C4-2B (cell line): ENCODE measurements at regions not wholly inside any gene's neighbourhood (a gene's known extent, or its start where the extent isn't known, plus 50 kb on each side); places are given as distances from the start of the nearest gene placed in this dataset.

Experiments used
- ZFX ChIP-seq: fragments of 450-650 bp; IDR thresholded peaks from 2 replicates; pipeline ENCODE4 v1.6.1; 2017
- TF ChIP-seq, protein P1 (sequence below): fragments of 450-650 bp; conservative IDR thresholded peaks from 2 replicates; pipeline ENCODE4 v1.5.1; 2017; ENCODE audit warnings: mild to moderate bottlenecking

DNA sequence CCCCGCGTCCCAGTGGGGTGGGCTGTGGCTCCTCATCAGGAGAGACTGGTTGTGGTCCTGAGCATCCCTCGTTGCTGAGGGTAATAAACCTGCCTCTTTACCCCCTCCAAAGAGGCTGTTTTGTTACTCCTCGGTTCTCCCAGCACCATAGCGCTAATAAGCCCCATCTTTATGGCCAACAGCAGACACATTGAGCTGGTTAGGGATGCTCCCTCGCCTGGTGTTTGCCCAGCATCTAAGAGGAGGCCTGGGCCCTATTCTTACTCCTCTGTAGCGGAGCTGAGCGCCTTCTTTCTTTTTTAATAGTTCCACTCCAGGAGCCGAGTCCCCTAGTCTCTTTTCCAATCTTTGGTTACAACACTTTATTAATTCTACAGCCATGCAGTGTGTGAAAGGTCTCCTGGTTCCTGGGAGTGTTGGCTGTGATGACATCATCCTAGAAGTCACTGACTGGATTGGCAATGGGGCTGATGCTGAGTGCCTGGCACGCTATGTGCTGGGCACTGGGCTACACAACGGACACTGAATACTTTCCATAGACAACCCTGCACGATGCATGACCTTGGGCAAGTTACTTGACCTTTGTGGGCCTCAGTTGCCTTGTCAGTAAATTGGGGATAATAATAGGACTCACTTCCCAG is 50.6 kb upstream of the CCDC167 start:
- TF ChIP-seq, protein P1, sequence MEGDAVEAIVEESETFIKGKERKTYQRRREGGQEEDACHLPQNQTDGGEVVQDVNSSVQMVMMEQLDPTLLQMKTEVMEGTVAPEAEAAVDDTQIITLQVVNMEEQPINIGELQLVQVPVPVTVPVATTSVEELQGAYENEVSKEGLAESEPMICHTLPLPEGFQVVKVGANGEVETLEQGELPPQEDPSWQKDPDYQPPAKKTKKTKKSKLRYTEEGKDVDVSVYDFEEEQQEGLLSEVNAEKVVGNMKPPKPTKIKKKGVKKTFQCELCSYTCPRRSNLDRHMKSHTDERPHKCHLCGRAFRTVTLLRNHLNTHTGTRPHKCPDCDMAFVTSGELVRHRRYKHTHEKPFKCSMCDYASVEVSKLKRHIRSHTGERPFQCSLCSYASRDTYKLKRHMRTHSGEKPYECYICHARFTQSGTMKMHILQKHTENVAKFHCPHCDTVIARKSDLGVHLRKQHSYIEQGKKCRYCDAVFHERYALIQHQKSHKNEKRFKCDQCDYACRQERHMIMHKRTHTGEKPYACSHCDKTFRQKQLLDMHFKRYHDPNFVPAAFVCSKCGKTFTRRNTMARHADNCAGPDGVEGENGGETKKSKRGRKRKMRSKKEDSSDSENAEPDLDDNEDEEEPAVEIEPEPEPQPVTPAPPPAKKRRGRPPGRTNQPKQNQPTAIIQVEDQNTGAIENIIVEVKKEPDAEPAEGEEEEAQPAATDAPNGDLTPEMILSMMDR: no peak
- TF ChIP-seq ZFX: no peak
